ENCODE measurements at regions not wholly inside any gene's neighbourhood (a gene's known extent, or its start where the extent isn't known, plus 50 kb on each side); places are given as distances from the start of the nearest gene placed in this dataset.

DNA sequence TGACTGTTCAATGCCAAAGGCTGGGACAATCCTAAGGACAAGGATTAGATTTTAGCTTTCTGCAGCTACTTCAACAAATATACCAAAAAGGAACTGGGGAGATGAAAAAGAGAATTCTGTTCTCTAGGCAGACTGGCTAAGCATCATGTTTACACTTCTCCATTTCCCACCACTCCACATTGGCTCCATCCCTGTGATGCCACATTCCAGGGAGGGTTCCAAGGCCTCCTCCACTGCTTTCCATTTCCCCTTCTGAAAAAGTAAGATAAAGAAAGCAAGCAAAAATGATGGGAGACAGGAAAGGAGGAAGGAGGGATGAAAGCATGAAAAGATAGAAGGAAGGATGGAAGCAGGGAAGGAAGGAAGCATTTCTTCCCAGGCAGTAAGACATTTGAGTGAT, 315.8 kb downstream of the BLID start:
- Histone ChIP-seq H3K4me3 (ENCODE audit: extremely low read depth, insufficient read depth, low read length, poor library complexity, severe bottlenecking) (no peak overlapping the region), H3K9me3 (ENCODE audit: control insufficient read depth, low read length) (peaks cover 9% of the 10 kb centered on the region), H3K36me3 (ENCODE audit: control insufficient read depth, insufficient read depth, low read length) (no peaks in the 10 kb centered on the region), H3K4me1 (ENCODE audit: control insufficient read depth, insufficient read depth, low read length, poor library complexity, severe bottlenecking) (peaks cover 9% of the 10 kb centered on the region), H3K27ac (ENCODE audit: low read depth, low read length, severe bottlenecking) (peak overlapping the region; percentile 55)

DNA sequence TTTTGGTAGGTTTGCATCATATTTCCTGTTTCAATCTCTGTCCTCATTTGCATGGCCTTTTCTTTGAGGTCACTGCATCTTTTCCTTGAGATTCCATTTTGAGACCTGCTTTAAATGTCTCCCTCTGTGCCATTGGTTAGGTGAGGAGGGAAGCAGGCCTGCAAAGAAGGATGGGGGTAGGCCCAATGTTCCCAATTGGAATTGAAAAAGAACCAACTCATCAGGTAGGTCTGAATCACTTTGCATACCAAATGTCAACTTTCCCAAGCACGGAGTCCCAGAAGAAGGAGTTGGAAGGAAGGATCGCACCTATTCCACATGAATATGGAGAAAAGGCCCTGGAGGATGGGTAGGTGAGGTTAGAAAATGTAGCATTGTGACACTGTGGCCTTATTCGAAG, 318.5 kb downstream of the BLID start:
- Histone ChIP-seq H3K27ac (ENCODE audit: low read depth, low read length, severe bottlenecking) (no peak overlapping the region), H3K4me1 (ENCODE audit: control insufficient read depth, insufficient read depth, low read length, poor library complexity, severe bottlenecking) (peaks cover 9% of the 10 kb centered on the region), H3K36me3 (ENCODE audit: control insufficient read depth, insufficient read depth, low read length) (no peaks in the 10 kb centered on the region), H3K9me3 (ENCODE audit: control insufficient read depth, low read length) (peaks cover 9% of the 10 kb centered on the region), H3K4me3 (ENCODE audit: extremely low read depth, insufficient read depth, low read length, poor library complexity, severe bottlenecking) (no peak overlapping the region)
- WGBS, 2 experiments (ENCODE audit: insufficient coverage in 2 of 2) = 71 to 100% methylated on average over 1 to 2 of the region's 3 CpGs

DNA sequence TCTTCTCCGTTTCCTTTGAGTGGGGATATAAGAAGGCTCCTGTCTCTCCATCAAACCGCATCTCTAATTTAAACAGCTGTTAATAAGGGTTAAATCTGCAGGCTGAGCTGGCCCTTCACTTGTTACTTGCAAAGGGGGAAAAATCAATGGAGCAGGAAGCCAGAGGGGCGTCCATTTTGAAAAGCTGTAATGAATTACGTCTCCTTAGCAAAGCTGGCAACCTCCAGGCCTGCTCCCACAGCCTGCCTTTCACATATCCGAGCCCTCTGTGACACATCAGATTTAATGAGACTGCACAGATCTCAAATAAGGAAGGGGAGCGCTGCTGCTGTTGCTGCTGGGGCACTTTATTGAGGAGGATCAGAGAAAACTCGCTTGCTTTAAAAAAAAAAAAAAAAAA, 320.8 kb downstream of the BLID start:
- H3K4me1 ChIP-seq (ENCODE audit: control insufficient read depth, insufficient read depth, low read length, poor library complexity, severe bottlenecking) = peaks cover 3% of the 10 kb centered on the region
- H3K27ac ChIP-seq (ENCODE audit: low read depth, low read length, severe bottlenecking) = no peak overlapping the region
- H3K4me3 ChIP-seq (ENCODE audit: extremely low read depth, insufficient read depth, low read length, poor library complexity, severe bottlenecking) = no peak overlapping the region
- WGBS, 2 experiments (ENCODE audit: insufficient coverage in 2 of 2) = 80 to 88% methylated on average over 1 to 3 of the region's 7 CpGs
- peaks cover 9% of the 10 kb centered on the region for H3K9me3 ChIP-seq (ENCODE audit: control insufficient read depth, low read length)
- no peaks in the 10 kb centered on the region for H3K36me3 ChIP-seq (ENCODE audit: control insufficient read depth, insufficient read depth, low read length)

DNA sequence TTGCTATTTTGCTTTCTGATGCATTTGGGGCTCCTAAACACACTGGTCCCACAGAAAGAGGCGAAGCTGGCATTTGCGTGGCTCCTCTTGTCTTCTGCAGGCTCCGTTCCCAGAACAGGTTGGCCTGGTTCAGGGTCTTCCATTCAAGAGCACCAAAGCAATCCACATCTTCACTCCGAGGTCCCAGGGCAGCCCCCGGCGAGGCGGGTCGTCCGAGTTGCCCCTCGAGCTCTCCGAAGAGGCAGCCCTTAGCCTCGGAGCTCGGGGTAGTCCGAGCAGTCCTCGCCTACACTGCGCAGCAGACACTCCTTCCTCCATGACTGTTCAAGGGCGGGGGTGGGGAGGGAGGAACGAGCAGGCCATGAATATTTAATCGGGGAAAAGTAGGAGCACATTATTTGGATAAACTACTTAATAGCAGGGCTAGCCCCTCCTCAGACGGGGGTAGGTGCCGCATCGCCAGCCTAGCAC, 321.3 kb downstream of the BLID start:
- Histone ChIP-seq H3K4me1 (ENCODE audit: control insufficient read depth, insufficient read depth, low read length, poor library complexity, severe bottlenecking) (no peaks in the 10 kb centered on the region), H3K36me3 (ENCODE audit: control insufficient read depth, insufficient read depth, low read length) (no peaks in the 10 kb centered on the region), H3K4me3 (ENCODE audit: extremely low read depth, insufficient read depth, low read length, poor library complexity, severe bottlenecking) (no peak overlapping the region), H3K27ac (ENCODE audit: low read depth, low read length, severe bottlenecking) (no peak overlapping the region), H3K9me3 (ENCODE audit: control insufficient read depth, low read length) (peaks cover 5% of the 10 kb centered on the region)
- 94 to 95% methylated on average over 13 to 14 of the region's 22 CpGs for WGBS, 2 experiments (ENCODE audit: insufficient coverage in 2 of 2)

DNA sequence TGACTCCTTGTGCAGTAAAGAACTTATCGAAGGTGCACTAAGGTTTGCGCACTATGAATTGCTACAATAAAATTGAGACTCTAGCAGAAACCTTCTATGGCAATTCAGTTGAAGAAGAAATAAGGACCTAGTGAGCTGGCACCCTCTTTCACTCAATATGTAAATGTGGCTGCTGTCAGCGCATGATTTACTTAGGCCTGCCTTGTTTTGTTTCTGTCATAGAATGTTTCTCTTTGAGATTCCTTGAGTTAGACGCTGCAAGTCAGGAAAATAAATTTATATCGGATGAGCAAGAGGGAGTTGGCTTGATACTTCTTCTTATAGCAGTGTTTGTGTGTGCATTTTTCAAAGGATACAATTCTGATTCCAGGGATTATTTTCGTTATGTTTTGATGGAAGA, 322.1 kb downstream of the BLID start:
- Histone ChIP-seq H3K27ac (ENCODE audit: low read depth, low read length, severe bottlenecking) (no peak overlapping the region), H3K36me3 (ENCODE audit: control insufficient read depth, insufficient read depth, low read length) (no peaks in the 10 kb centered on the region), H3K4me3 (ENCODE audit: extremely low read depth, insufficient read depth, low read length, poor library complexity, severe bottlenecking) (no peak overlapping the region), H3K4me1 (ENCODE audit: control insufficient read depth, insufficient read depth, low read length, poor library complexity, severe bottlenecking) (no peaks in the 10 kb centered on the region), H3K9me3 (ENCODE audit: control insufficient read depth, low read length) (no peaks in the 10 kb centered on the region)
- WGBS, 2 experiments (ENCODE audit: insufficient coverage in 2 of 2) = 93 to 94% methylated on average over 6 of the region's 6 CpGs

DNA sequence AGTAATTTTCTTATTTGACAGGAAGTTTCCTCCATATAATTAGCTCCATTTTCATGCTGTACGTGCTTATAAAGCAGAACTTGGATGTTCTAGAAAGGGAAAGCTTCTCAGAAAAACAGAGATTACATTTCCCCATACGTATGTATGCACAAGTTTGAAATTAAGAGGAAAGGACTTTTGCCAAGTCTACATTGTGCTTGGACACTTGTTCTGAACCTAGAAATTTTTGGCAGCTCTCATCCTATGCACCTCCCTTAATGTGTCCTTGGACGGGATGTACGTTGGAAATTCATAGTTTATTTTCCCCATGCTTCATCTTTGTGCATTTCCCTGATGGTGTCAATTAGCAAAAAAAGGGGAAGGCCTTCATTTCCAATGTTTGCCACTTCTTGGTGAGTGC, 322.7 kb downstream of the BLID start:
- H3K4me3 ChIP-seq (ENCODE audit: extremely low read depth, insufficient read depth, low read length, poor library complexity, severe bottlenecking) = no peak overlapping the region
- no peaks in the 10 kb centered on the region for H3K36me3 ChIP-seq (ENCODE audit: control insufficient read depth, insufficient read depth, low read length)
- no peak overlapping the region for H3K27ac ChIP-seq (ENCODE audit: low read depth, low read length, severe bottlenecking)
- no peaks in the 10 kb centered on the region for H3K4me1 ChIP-seq (ENCODE audit: control insufficient read depth, insufficient read depth, low read length, poor library complexity, severe bottlenecking)
- no peaks in the 10 kb centered on the region for H3K9me3 ChIP-seq (ENCODE audit: control insufficient read depth, low read length)
- 93 to 100% methylated on average over 3 of the region's 4 CpGs for WGBS, 2 experiments (ENCODE audit: insufficient coverage in 2 of 2)

DNA sequence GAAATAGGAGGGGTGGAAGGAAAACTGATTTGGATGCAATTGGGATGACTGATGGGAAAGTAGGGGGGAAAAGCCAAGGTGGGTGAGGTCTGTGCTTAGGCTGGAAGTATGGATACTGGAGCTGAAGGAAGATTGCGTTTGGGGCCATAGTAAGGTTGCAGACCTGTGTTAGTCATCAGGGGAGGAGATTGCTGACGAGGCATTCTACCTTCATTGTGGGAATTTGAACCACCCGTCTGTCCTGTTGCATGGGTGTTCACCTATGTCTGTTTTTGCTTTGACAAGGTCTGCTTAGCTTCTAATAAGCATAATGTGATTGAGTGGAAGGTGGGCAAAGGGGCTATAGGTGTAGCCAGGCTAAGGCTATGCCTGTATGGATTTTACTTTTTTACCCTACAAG, 323.8 kb downstream of the BLID start:
- Histone ChIP-seq H3K27ac (ENCODE audit: low read depth, low read length, severe bottlenecking) (no peak overlapping the region), H3K9me3 (ENCODE audit: control insufficient read depth, low read length) (no peaks in the 10 kb centered on the region)

DNA sequence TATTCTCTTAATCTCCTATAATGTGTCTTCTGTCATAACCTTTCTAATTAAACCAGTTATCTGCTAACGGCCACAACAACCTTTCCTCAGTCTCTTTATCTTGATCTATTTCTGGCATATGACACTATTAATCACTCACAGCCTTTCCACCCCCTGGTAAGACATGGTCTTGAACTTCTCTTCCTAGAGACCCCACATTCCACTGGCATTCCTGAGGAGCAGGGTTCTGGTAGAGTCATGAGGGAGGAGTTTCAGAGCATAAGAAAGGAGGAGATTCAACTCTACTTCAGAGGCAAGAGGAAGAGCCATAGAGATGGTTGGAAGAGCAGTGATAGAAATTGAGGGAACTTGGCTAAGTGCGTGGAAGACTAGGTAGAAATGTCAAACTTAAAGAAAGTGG, 325.6 kb downstream of the BLID start:
- no peaks in the 10 kb centered on the region for H3K9me3 ChIP-seq (ENCODE audit: control insufficient read depth, low read length)
- H3K27ac ChIP-seq (ENCODE audit: low read depth, low read length, severe bottlenecking) = no peak overlapping the region
- H3K36me3 ChIP-seq (ENCODE audit: control insufficient read depth, insufficient read depth, low read length) = no peaks in the 10 kb centered on the region
- H3K4me1 ChIP-seq (ENCODE audit: control insufficient read depth, insufficient read depth, low read length, poor library complexity, severe bottlenecking) = no peaks in the 10 kb centered on the region
- 90 to 91% methylated on average over 2 of the region's 2 CpGs for WGBS, 2 experiments (ENCODE audit: insufficient coverage in 2 of 2)
- no peak overlapping the region for H3K4me3 ChIP-seq (ENCODE audit: extremely low read depth, insufficient read depth, low read length, poor library complexity, severe bottlenecking)

More for the DNA sequence above, 323.8 kb downstream of the BLID start:
- H3K4me3 ChIP-seq (ENCODE audit: extremely low read depth, insufficient read depth, low read length, poor library complexity, severe bottlenecking) = no peak overlapping the region
- WGBS, 2 experiments (ENCODE audit: insufficient coverage in 2 of 2) = 89 to 93% methylated on average over 3 of the region's 3 CpGs
- H3K36me3 ChIP-seq (ENCODE audit: control insufficient read depth, insufficient read depth, low read length) = no peaks in the 10 kb centered on the region
- no peaks in the 10 kb centered on the region for H3K4me1 ChIP-seq (ENCODE audit: control insufficient read depth, insufficient read depth, low read length, poor library complexity, severe bottlenecking)

DNA sequence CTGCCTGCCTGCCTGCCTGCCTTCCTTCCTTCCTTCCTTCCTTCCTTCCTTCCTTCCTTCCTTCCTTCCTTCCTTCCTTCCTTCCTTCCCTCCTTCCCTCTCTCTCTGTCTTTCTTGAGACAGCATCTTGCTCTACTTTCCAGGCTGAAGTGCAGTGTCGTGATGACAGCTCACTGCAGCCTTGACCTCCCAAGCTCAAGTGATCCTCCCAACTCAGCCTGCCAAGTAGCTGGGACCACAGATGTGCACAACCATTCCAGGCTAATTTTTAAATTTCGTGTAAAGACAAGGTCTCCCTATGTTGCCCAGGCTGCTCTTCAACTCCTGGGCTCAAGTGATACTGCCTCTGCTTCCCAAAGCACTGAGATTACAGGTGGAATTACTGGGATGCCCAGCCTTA, 328.2 kb upstream of the SORL1-AS1 start:
- WGBS, 2 experiments (ENCODE audit: insufficient coverage in 2 of 2) = 76 to 81% methylated on average over 2 of the region's 2 CpGs
- Histone ChIP-seq H3K4me3 (ENCODE audit: extremely low read depth, insufficient read depth, low read length, poor library complexity, severe bottlenecking) (no peak overlapping the region), H3K36me3 (ENCODE audit: control insufficient read depth, insufficient read depth, low read length) (no peaks in the 10 kb centered on the region), H3K27ac (ENCODE audit: low read depth, low read length, severe bottlenecking) (no peak overlapping the region), H3K4me1 (ENCODE audit: control insufficient read depth, insufficient read depth, low read length, poor library complexity, severe bottlenecking) (no peaks in the 10 kb centered on the region), H3K9me3 (ENCODE audit: control insufficient read depth, low read length) (no peaks in the 10 kb centered on the region)

DNA sequence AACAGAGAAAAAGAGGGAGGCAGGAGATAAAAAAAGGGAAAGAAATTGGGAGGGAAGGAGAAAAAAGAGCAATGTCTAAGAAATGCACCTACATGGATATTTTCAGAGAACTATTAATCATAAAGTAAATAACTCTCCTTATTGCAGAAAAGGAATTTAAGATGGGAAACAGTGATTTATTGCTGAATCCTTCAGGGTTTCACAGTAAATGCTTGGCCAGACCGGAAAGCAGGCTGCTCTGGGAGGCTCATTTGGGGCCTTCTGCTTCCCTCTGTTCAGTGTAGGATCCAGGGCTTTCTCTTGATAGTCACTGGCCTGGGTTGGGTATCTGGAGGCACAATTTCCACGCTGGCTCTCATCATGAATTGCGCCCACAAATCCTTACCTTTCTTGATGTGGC, 324.3 kb upstream of the SORL1-AS1 start:
- Histone ChIP-seq H3K9me3 (ENCODE audit: control insufficient read depth, low read length) (no peaks in the 10 kb centered on the region), H3K36me3 (ENCODE audit: control insufficient read depth, insufficient read depth, low read length) (no peaks in the 10 kb centered on the region), H3K4me3 (ENCODE audit: extremely low read depth, insufficient read depth, low read length, poor library complexity, severe bottlenecking) (no peak overlapping the region), H3K4me1 (ENCODE audit: control insufficient read depth, insufficient read depth, low read length, poor library complexity, severe bottlenecking) (no peaks in the 10 kb centered on the region), H3K27ac (ENCODE audit: low read depth, low read length, severe bottlenecking) (no peak overlapping the region)
- WGBS, 2 experiments (ENCODE audit: insufficient coverage in 2 of 2) = 90 to 92% methylated on average over 1 to 3 of the region's 3 CpGs

DNA sequence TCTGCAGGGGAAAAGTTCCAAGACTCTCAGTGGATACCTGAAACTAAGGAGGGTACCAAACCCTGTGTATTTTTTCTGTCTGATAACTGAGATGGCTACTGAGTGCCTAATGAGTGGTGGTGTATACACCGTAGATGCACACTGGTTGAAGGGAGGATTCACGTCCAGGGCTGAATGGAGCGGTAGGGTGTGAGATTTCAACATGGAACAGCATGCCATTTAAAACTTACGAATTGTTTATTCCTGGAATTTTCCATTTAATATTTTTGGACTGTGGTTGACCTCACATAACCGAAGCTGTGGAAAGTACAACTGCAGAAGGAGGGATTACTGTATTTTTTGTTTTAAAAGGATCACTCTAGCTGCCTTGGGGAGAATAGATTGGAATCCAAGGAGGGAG, 322.5 kb upstream of the SORL1-AS1 start:
- no peaks in the 10 kb centered on the region for H3K9me3 ChIP-seq (ENCODE audit: control insufficient read depth, low read length)
- no peak overlapping the region for H3K27ac ChIP-seq (ENCODE audit: low read depth, low read length, severe bottlenecking)
- no peak overlapping the region for H3K4me3 ChIP-seq (ENCODE audit: extremely low read depth, insufficient read depth, low read length, poor library complexity, severe bottlenecking)
- WGBS, 2 experiments (ENCODE audit: insufficient coverage in 2 of 2) = 70 to 76% methylated on average over 4 to 5 of the region's 5 CpGs
- no peaks in the 10 kb centered on the region for H3K4me1 ChIP-seq (ENCODE audit: control insufficient read depth, insufficient read depth, low read length, poor library complexity, severe bottlenecking)
- H3K36me3 ChIP-seq (ENCODE audit: control insufficient read depth, insufficient read depth, low read length) = no peaks in the 10 kb centered on the region

DNA sequence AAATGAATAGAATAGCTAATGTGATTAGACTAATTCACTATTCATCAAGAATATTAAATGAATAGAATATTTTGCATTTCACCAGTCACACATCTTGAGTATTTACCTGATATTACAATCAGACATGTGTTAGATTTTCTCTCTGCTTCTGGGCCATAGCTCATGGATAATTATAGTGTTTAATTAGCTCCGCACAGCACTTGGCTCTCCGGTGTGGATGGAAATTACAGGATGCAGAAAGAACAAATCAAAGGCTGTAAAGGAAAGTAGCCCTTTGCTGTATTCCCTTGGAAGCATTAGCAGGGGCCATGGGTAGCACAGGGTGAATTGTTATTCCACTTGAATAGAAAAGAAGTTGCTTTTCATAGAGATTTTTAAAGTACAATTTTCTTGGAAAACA, 320.3 kb upstream of the SORL1-AS1 start:
- no peaks in the 10 kb centered on the region for H3K4me1 ChIP-seq (ENCODE audit: control insufficient read depth, insufficient read depth, low read length, poor library complexity, severe bottlenecking)
- 93 to 100% methylated on average over 2 of the region's 2 CpGs for WGBS, 2 experiments (ENCODE audit: insufficient coverage in 2 of 2)
- no peak overlapping the region for H3K4me3 ChIP-seq (ENCODE audit: extremely low read depth, insufficient read depth, low read length, poor library complexity, severe bottlenecking)
- no peak overlapping the region for H3K27ac ChIP-seq (ENCODE audit: low read depth, low read length, severe bottlenecking)
- no peaks in the 10 kb centered on the region for H3K36me3 ChIP-seq (ENCODE audit: control insufficient read depth, insufficient read depth, low read length)
- H3K9me3 ChIP-seq (ENCODE audit: control insufficient read depth, low read length) = no peaks in the 10 kb centered on the region
